HEK293 (cell line): ENCODE measurements at regions not wholly inside any gene's neighbourhood (a gene's known extent, or its start where the extent isn't known, plus 50 kb on each side); places are given as distances from the start of the nearest gene placed in this dataset.

Source experiments
- CTCF ChIP-seq: fragments of 450-650 bp; formaldehyde crosslinking; IDR thresholded peaks from 2 replicates; pipeline ENCODE4 v1.5.1; 2016; ENCODE audit warnings: missing biosample characterization, missing genetic modification characterization
- PRDM1 ChIP-seq: fragments of 450-650 bp; formaldehyde crosslinking; IDR thresholded peaks from 2 replicates; pipeline ENCODE4; 2016; ENCODE audit warnings: missing biosample characterization, missing genetic modification characterization
- SP3 ChIP-seq: fragments of 450-650 bp; formaldehyde crosslinking; IDR thresholded peaks from 2 replicates; pipeline ENCODE4 v1.5.1; 2016; ENCODE audit warnings: missing biosample characterization, missing genetic modification characterization
- YY1 ChIP-seq: fragments of 450-650 bp; formaldehyde crosslinking; IDR thresholded peaks from 2 replicates; pipeline ENCODE4 v1.5.1; 2018; ENCODE audit warnings: missing biosample characterization, missing genetic modification characterization
- ZNF10 ChIP-seq: fragments of 450-650 bp; formaldehyde crosslinking; IDR thresholded peaks from 2 replicates; pipeline ENCODE4 v1.5.1; 2017; ENCODE audit warnings: missing biosample characterization, missing genetic modification characterization
- ZNF114 ChIP-seq: fragments of 450-650 bp; formaldehyde crosslinking; IDR thresholded peaks from 2 replicates; pipeline ENCODE4 v1.5.0; 2017; ENCODE audit warnings: missing biosample characterization, missing genetic modification characterization
- ZNF280C ChIP-seq: fragments of 450-650 bp; formaldehyde crosslinking; IDR thresholded peaks from 2 replicates; pipeline ENCODE4 v1.5.1; 2016; ENCODE audit warnings: missing biosample characterization, missing genetic modification characterization
- ZNF510 ChIP-seq: fragments of 450-650 bp; formaldehyde crosslinking; IDR thresholded peaks from 2 replicates; pipeline ENCODE4 v1.5.1; 2018; ENCODE audit warnings: mild to moderate bottlenecking, missing genetic modification characterization, missing biosample characterization; ENCODE audit not compliant: insufficient replicate concordance
- ZNF629 ChIP-seq: fragments of 450-650 bp; formaldehyde crosslinking; IDR thresholded peaks from 2 replicates; pipeline ENCODE4 v1.5.1; 2017; ENCODE audit warnings: missing biosample characterization, missing genetic modification characterization

GRCh38 chrX:57771689-57772088, 91.6 kb upstream of the NLRP2B start:
- no peak for TF ChIP-seq CTCF (tag by site-specific recombination)
- TF ChIP-seq ZNF114, result no peak
- TF ChIP-seq ZNF280C (tag by site-specific recombination), result no peak
- TF ChIP-seq ZNF10 (tag by site-specific recombination), result no peak
- no peak for TF ChIP-seq ZNF510 (tag by site-specific recombination)
- no peak for TF ChIP-seq SP3 (tag by site-specific recombination)
- TF ChIP-seq ZNF629 (tag by site-specific recombination), result no peak
- TF ChIP-seq YY1 (tag by site-specific recombination), result no peak
- no peak for TF ChIP-seq PRDM1 (tag by site-specific recombination)
